Renal cortical epithelial cell (primary cell): ENCODE measurements at regions not wholly inside any gene's neighbourhood (a gene's known extent, or its start where the extent isn't known, plus 50 kb on each side); places are given as distances from the start of the nearest gene placed in this dataset.
A peak's percentile ranks its signal among the peaks of the same experiment; 100 is the strongest.

ENCODE experiments used
- DNase-seq: peaks from one replicate; pipeline ENCODE4 v3.0.0-alpha.2; 2011; ENCODE audit warnings: low read depth

DNA sequence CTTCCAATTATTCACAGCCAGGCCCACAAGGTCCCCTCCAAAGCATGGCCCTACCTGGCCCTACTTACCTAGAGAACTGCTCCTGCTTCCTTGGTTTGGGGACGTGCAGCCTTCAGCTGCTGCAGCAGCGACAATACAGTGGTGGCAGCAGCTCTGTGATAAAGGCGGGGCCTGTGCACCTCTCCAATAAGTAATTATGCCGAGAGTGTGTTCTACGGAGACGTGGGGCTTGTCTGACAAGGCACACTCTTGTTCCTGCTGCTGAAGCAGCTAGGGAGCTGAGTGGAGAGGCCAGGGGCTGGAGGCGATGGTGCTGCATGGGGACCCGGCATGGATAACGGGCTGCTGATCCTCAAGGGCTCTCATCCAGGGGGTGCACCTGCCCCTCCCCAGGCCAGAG is 98.0 kb upstream of the THY1 start:
- DNase-seq = no peak

DNA sequence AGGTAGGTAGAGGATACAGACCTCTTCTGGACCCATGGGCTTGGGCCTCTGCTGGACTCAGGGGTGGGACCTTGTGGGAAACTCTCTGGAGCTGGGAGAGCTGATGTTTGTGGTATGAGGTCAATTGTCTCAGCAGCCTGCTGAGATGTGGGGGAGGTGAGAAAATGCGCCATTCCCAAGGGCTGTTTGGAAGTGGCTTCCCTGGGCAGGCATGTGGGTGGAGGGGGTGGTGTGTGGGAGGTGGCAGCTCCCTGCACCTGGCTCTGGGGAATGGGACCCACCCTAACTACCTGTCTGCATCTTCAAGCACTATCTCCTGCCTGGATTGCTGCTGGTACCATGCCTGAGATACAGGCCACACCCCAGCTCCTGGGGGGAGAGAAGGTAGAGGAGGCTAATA is 97.4 kb upstream of the THY1 start:
- DNase-seq = no peak

DNA sequence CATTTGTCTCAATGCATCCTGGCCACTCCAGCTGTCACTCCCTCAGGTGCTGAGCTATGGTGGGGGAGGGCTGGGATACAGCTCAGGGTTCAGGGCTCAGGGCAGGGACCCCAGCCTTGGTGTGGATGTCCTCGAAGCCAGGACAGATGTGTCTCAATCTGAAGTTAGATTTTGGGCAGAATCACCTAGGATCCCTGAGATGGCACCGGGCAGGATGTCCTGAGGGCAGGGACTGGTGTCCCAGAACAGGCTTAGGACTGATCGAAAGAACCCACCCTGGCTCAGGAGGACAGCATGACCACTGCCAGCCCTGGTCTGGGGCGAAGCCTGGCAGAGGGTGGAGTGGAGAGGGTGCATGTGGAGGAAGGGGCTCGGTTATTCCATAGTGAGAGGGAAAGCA is 96.8 kb upstream of the THY1 start:
- no peak for DNase-seq

DNA sequence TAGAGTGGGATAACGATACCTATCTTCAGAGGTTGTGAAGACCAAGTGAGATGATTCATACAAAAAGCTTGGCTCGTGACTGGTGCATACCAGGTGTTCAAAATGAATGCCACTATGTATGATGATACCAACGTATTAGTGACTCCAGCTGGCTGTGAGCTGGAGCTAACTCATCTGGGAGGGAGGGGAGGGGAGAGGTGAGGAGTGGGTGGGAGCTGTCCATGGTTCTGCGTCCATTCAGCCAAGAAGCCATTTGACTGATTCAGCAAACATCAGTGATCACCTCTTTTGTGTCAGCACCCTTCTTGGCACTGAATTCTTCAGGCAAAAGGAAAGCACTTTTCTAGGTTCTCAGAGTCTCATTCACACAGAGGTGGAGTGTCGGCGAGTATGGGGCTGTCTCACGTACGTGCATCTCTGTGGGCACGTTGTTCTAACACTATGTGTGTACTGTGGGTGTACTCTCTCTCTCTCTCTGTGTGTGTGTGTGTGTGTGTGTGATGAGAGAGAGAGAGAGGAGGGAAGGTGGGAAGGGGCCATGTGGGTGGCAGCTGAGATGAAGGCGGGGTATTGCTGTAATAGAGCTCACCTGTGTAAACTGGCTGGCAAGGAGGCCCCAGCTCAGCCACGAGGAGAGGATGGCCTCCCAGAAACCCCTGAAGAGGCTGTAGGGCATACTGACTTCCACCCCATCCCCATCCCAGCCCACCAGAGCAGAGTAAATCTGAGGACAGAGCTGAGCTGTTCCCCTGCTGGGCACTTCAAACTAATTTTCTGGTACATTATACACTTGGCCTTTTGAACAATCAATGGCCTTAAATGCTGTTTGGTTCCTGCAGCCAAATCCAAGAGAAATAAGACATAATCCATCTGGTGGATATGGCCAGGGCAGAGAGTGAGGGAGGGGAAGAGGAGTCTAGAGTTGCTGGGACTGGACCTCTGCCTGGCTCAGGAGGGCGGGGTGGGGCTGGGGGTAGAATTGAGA is 96.1 kb upstream of the THY1 start:
- DNase-seq = peak; percentile 50

DNA sequence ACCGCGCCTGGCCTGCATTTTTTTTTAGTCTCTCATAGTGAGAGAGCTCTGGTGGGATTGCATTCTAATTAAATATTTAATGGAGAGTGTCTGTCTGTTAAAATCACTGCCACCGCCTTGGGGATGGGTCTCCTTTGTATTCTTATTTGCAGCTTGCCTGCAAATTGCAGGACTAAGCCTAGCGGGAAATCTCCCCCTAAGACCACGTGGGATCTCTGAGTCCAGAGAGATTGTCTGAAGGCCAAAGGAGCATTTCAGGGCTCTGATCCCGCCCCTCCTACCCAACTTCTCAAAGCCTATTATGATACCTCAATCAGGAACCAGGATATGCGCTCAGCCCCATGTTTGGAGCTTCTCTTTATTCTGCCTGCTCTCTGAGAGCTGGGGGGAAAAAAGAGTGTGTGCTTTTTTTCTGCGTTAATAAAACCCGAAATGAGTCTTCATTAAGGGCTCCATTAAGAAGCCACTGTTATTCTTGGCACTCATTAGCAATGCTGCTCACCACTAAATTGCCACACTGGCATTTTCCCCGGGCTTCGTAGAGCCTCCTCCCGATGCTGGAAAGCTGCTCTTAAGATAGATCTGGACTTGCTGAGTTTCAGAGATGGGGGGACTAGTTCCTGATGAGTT is 92.9 kb upstream of the THY1 start:
- no peak for DNase-seq

DNA sequence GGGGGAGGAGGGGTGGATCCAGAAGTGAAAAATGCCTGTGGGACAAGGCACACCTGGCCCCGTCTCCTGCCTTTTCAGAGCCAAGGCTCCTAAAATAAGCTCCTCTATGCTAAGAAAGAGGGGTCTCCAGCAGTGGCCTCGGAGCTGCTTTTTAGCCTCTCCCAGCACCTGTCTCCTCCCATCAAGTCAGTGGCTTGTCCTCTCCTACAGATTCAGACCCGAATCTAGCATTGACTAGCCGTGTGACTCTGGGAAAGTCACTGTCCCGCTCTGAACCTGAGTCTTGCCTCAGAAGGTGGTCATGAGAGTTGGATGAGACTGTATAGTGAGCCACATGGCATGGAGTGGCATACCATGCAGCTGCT is 90.8 kb upstream of the THY1 start:
- DNase-seq = no peak

DNA sequence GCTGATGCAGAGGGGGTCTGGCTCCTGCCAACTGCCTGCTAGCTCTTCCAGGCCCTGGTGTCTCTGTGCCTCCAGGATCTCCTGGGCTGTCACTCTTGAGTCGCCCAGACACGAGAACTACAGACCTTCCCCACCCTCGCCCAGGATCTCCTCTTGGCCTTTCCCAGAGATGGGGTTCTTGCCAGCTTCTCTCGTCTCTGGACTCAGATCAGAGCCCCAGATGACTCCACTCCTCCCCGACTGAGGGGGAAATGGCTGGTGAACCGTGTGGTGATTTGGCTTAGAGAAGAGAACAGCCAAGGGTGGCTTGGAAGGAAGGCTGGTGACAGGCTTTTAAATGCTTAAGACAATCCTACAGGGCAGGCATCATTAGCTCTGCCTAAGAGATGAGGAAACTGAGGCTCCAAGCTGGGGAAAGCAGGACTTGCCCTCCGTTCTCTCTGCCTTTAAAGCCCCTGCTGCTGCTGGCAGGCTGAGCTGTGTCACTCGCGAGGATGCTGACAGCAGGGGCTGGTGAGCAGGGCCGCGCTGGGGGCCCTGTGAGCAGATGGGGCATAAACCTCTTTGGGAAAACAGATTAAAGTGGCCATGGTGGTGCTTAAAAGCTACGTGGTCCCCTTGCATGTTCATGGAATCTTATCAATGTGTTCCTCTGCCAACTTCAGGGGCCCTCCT is 90.3 kb upstream of the THY1 start:
- no peak for DNase-seq

DNA sequence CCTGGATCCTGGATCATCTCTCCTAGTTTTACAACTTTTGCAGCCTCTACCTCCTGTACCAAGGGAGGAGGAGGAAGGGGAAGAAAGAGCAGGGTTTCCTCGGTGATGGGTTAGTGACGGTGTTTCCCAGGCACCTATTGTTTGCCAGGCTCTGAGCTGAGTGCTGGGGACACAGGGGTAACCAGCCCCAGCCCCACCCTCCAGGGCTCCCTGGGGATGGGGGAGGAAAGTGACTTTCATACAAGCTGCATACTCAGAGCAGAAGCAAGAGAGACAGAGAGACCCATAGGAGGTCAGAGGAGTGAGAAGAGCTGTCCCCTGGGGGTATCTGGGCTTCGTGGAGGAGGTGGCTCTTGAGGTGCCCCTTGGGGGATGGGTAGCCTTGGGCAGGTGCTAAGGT is 89.4 kb upstream of the THY1 start:
- no peak for DNase-seq

DNA sequence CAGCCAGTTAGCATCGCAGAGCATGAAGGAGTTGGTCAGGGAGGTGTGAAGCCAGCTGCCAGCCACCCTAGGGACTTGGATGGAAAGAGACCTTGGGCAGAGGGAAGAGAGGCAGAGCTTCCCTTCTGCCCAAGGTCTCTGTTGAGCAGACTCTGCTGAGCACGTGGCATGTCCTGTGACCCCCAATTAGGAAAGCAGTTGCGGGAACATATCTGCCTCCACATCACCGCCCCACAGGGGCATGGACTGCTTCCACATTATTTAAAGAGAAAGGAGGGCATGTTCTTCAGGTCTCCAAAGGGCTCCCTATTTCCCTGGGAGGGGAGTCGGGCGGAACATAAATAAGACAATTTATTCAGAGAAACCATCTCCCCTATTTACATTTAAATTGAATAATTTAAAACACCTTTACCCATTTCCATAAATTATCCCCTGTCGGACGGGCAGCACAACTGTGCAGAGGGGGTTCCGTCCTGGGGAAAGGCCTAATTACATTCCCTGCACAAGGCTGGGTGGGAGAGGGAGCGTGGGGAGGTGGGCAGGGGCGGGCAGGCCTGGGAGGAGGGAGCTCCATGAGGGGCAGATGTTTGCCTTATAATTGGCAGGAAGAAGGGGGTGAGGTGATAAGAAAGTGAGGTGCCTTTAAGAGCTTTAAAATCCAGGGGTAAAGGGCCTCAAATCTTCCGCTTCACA is 88.8 kb upstream of the THY1 start:
- no peak for DNase-seq

DNA sequence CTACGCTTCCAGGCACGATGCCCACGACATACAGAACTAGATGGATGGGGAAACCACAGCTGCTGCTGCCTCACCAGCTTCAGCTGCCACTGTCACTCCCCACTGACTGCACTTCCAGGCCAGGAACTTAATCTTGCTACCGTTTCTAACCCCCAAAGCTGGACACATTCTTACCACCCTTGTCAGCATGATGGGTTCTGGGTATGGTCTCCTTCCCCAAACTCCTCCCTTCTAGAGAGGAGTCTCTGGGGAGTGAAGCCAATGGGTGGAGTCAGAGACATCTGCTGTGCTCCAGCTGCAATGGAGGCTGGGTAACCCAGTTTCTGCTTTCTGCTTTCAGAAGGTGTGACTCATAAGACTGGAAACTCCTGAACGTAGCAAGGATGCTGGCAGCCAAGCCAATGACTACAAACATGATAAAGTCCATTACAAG is 87.0 kb upstream of the THY1 start:
- peak; percentile 56 for DNase-seq

DNA sequence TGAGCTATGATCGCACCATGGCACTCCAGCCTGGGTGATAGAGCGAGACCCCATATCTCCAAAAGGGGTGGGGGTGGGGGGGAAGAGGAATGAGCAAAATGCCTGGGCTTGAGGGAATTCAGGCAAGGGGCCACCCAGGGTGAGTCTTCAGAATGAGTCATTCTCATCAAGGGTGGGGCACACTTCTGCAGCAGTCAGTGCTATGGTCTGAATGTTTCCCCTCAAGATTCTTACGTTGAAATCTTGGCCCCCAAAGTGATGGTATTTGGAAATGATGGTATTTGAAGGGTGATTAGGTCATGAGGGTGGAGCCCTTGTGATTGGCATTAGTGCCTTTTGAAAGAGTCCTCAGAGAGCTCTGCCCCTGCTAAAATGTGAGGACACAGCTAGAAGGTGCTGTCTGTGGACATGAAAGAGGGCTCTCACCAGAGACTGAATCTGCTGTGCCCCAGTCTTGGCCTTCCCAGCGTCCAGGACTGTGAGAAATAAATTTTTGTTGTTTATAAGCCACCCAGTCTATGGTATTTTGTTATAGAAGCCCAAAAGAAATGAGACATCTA is 86.4 kb upstream of the THY1 start:
- no peak for DNase-seq

DNA sequence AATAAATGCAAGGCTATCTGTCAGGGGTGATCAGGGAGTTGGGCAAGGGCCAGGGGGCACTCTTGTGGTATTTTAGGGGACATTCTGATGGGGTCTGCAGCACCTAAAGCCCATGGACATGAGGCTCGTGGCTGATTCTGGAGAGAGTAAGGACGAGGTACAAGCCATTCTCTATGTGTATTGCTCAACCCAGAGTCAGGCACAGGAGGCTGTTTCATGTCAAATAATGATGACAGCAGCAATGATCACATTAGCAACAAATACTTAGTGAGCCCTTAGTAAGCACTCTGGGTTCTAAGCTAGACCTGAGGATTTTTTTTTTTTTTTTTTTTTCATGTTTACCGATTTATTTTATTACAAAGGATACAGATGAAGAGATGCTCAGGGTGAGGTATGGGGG is 83.5 kb upstream of the THY1 start:
- no peak for DNase-seq

DNA sequence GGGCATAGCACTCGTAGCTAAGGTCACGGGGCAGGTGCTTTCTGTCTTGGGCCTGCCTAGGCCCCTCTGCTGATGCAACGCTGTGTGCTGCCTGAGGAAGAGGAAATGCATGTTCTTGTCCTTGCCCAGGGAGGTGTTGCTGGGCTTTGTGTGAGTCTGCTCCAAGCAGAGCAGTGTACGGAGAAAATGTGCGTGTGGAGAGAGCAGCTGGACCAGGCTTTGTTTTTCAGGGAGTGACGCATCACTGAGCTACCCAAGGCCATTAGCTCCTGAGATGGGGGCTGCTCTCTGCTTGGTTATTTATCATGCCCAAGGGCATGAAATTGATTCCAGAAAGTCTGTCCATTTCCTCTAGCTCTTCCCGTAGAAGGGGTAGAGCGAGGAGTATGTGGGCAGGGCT is 82.9 kb upstream of the THY1 start:
- DNase-seq = no peak

DNA sequence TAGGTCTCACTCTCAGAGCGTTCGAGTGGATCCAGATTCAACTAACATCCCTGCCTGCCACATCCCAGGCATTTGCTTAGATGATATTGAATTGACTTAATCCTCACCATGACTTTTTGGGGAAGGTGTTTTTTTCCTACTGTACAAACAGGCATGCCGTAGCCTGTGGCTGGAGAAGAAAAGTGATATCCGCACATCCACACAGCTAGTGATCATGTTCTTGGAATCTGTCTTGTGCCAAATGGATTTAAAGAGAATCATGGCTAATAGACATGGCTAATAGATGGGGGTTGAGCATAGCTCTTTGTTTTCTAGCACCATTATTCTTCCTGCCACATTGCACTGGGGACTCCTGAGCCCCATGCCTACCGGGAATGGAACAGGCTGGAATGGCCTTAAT is 82.1 kb upstream of the THY1 start:
- DNase-seq = no peak

DNA sequence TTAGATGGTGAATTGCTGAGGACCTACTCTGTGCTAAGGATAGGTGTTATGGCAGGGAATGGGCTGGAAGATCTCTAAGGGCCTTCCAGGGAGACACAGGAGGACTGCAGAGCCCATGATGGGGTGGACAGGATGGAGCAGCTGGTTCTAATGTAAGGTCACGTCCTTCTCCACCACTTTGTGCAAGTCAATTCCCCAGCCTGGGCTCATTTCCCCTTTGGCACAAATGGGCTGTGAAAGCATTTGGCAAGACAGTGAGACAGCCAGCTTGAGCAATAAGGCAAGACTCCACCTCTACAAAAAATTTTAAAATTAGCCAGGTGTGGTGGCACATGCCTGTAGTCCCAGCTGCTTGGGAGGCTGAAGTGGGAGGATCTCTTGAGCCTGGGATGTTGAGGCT is 81.4 kb upstream of the THY1 start:
- DNase-seq = no peak

DNA sequence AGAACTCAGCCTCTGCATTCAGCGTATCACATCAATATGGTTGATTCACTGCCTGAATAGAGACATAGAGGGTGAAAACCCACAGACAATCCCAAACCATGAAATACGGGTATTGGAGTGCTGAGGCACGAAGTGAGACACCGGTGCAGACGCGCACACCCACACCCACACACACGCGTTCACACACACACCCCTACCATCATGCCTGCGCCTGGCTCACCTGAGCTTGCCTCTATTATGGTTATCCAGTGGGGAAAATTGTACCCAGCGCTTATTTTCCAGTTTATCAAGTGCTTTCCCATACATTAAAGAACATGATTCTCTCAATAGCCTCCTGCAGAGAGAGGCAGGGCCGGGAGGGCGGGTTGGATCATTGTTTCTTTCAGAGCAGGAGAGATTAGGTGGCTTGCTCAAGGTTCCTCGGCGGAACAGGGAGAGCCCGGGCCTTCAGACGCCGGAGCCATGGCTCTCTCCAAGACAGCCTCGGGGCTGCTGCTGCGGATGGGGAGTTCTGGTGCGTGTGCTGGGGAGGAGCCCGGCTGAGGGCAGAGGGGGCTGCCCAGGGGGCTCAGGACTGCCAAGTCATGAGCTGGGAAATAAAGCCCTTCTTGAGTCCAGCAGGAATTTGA is 78.9 kb upstream of the THY1 start:
- no peak for DNase-seq

DNA sequence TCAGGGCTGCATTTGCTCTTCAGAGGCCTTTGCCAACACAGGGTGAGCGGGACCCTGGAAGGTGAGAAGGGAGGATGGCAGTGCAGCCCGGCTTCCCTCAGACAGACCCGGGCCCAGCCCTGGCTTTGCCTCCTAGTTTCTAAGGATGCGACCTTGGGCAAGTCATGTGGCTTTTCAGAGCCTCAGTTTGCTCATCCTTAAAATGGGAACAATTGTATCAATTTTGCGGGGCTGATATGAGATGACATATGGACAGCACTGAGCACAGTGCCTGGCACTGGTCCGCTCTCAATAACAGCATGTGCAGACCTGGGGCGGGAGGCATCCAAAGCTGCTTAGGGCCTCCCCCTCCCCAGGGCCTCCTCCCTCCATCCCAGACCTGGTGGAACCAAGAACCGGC is 74.7 kb upstream of the THY1 start:
- no peak for DNase-seq

DNA sequence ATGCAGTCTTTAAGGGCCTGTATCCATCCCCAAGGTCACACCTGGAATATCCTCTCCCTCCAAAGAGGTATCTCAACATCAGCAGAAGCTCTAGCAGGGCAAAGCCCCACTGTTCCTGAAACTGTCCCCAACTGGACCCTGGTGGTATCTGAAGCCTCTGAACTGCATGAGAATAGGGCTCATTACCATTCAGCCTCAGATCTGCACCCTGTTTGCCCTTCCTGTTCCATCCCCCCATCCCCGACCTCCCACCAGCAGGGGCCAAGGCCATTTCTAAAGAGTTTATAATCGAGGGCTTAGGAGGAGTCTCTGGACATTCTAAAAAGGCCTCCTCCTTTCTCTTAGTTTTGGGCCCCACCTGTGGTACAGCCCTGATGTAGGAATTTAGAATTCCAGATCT is 74.0 kb upstream of the THY1 start:
- DNase-seq = no peak

DNA sequence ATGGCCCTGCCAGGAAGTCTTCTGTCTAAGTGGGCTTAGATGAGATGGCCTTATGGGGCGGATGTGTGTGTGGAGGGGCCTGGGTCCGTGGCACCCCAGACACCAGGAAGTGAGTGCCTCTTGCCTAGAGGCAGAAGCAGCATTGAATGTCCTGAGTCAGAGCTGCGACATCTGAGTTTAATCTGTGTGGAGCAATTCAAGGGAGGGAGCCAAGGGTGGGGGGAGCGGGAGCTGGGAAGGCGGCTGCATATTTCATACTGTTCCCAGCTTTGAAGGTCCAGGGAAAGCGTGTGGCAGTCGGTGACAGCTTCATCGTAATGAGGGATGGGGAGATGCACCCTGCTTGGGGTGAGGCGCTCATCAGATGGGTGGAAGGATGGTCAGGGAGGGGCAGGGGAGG is 73.5 kb upstream of the THY1 start:
- no peak for DNase-seq

DNA sequence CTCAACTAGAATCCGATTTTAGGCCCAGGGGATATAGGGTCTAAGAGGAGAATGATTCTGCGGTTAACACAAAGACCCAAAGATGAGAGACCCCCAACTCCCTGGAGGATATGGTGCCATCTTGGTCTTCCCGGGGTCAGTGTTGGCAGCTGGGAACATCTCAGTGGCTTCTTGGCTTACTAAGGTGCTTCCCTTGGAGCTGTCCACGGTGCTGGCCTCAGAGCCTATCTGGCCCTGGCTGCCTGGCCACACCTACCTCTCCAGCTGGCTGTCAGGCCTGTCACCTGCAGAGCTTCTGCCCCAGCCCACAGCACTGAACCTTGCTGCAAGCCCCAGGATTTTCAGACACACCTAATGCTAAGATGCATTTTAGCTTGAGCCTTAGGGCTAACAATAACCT is 70.7 kb upstream of the THY1 start:
- DNase-seq = peak; percentile 40

DNA sequence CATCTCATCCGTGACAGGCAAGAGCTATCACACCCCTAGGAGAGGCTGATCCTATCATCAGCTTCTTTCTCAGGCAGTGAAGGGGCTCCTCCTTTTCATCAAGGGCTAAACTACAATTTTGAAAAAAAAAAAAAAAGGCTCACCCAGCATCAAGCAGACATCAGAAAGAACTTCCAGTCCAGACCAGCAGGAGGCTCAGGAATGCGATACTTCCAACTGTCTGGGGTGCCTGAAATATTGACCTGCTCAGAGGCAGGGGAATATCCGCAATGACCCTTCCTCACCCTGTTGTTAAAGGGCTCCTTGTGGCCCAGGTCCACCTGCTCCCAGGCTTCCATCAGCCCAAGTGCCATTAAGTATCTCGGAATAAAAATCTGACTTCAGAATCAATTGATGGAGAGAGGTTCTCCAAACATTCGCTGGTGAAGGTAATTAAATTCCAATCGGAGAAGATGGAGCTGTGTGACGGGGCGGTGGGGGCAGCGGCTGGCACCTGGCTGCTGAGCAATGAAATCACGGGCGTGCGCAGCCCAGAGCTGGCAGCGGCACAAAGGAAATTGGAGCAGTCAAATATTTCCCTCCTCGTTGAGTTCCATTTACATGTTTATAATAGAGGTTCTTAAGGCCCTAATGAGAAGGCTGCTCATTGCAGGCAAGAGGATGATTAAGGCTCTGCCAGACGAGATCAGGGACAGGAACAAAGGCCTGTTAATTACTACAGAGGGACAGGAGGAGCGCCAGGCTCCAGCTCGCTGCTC is 69.0 kb upstream of the THY1 start:
- no peak for DNase-seq
